ENCODE measurements at regions not wholly inside any gene's neighbourhood (a gene's known extent, or its start where the extent isn't known, plus 50 kb on each side); places are given as distances from the start of the nearest gene placed in this dataset.

- TF ChIP-seq, protein P1, sequence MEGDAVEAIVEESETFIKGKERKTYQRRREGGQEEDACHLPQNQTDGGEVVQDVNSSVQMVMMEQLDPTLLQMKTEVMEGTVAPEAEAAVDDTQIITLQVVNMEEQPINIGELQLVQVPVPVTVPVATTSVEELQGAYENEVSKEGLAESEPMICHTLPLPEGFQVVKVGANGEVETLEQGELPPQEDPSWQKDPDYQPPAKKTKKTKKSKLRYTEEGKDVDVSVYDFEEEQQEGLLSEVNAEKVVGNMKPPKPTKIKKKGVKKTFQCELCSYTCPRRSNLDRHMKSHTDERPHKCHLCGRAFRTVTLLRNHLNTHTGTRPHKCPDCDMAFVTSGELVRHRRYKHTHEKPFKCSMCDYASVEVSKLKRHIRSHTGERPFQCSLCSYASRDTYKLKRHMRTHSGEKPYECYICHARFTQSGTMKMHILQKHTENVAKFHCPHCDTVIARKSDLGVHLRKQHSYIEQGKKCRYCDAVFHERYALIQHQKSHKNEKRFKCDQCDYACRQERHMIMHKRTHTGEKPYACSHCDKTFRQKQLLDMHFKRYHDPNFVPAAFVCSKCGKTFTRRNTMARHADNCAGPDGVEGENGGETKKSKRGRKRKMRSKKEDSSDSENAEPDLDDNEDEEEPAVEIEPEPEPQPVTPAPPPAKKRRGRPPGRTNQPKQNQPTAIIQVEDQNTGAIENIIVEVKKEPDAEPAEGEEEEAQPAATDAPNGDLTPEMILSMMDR (IDR thresholded peaks at IDR 0.05 in 2 of 3, conservative IDR thresholded peaks at IDR 0.05 in 1 of 3; ENCODE audit: borderline replicate concordance in 1 of 3, insufficient read depth in 1 of 3, low read depth in 2 of 3, low read length in 2 of 3) = no peak
- no peak for TF ChIP-seq ZFX (IDR thresholded peaks at IDR 0.05)
- no peak for TF ChIP-seq POLR2A (IDR thresholded peaks at IDR 0.05; ENCODE audit: borderline replicate concordance, extremely low read depth, insufficient read depth, insufficient read length)
- no peak for TF ChIP-seq EZH2 (IDR thresholded peaks at IDR 0.05)
- TF ChIP-seq JUND (IDR thresholded peaks at IDR 0.05) = no peak
- no peak for TF ChIP-seq EZH2phosphoT487 (IDR thresholded peaks at IDR 0.05; ENCODE audit: borderline replicate concordance)
- no peak for TF ChIP-seq RAD21 (IDR thresholded peaks at IDR 0.05; ENCODE audit: low read depth)
Measured at GRCh38 chr5:88368201-88368600, 99.6 kb upstream of the TMEM161B start.
